ENCODE measurements at regions not wholly inside any gene's neighbourhood (a gene's known extent, or its start where the extent isn't known, plus 50 kb on each side); places are given as distances from the start of the nearest gene placed in this dataset.

- H3K27ac ChIP-seq (ENCODE audit: low read depth in 1 of 2, low read length in 2 of 2) = no peak overlapping the region
- no peak for ATAC-seq (ENCODE audit: low FRiP score)
- no peak for DNase-seq
- H3K4me3 ChIP-seq (ENCODE audit: low read length in 2 of 2) = no peak overlapping the region
- no peaks in the 10 kb centered on the region for H3K9me3 ChIP-seq (ENCODE audit: control insufficient read depth, low read length)
- H3K36me3 ChIP-seq (ENCODE audit: control insufficient read depth in 1 of 2, insufficient read depth in 2 of 2, low read length in 1 of 2) = no peaks in the 10 kb centered on the region
- no peaks in the 10 kb centered on the region for H3K27me3 ChIP-seq (ENCODE audit: control insufficient read depth in 1 of 2, insufficient read depth in 2 of 2, low read length in 1 of 2)
- intact Hi-C loops (cut with DNase I) = no loop called here
- WGBS, 2 donors = 53 to 60% methylated on average over 7 of the region's 7 CpGs
- H3K4me1 ChIP-seq (ENCODE audit: control insufficient read depth in 1 of 2, insufficient read depth in 2 of 2, low read length in 2 of 2) = no peaks in the 10 kb centered on the region
Measured at GRCh38 chr7:50205011-50205410, 99.5 kb upstream of the IKZF1 start.

- Histone ChIP-seq H3K9me3 (ENCODE audit: control insufficient read depth, low read length) (no peaks in the 10 kb centered on the region), H3K27ac (ENCODE audit: low read depth in 1 of 2, low read length in 2 of 2) (no peak overlapping the region), H3K27me3 (ENCODE audit: control insufficient read depth in 1 of 2, insufficient read depth in 2 of 2, low read length in 1 of 2) (no peaks in the 10 kb centered on the region), H3K36me3 (ENCODE audit: control insufficient read depth in 1 of 2, insufficient read depth in 2 of 2, low read length in 1 of 2) (no peaks in the 10 kb centered on the region), H3K4me1 (ENCODE audit: control insufficient read depth in 1 of 2, insufficient read depth in 2 of 2, low read length in 2 of 2) (no peaks in the 10 kb centered on the region), H3K4me3 (ENCODE audit: low read length in 2 of 2) (no peak overlapping the region)
- ATAC-seq (ENCODE audit: low FRiP score) = no peak
- DNase-seq = no peak
- 41 to 59% methylated on average over 5 of the region's 5 CpGs for WGBS, 2 donors
- intact Hi-C loops (cut with DNase I) = no loop called here
Measured at GRCh38 chr7:50204581-50204980, 99.9 kb upstream of the IKZF1 start.

- no peak overlapping the region for H3K27ac ChIP-seq (ENCODE audit: low read depth in 1 of 2, low read length in 2 of 2)
Measured at GRCh38 chr7:50203521-50203920, 101.0 kb upstream of the IKZF1 start.

GRCh38 chr7:50202052-50202555 lies 102.4 kb upstream of the IKZF1 start:
- WGBS, 2 donors = 46 to 69% methylated on average over 1 of the region's 1 CpG
- Histone ChIP-seq H3K4me1 (ENCODE audit: control insufficient read depth in 1 of 2, insufficient read depth in 2 of 2, low read length in 2 of 2) (no peaks in the 10 kb centered on the region), H3K9me3 (ENCODE audit: control insufficient read depth, low read length) (no peaks in the 10 kb centered on the region), H3K27ac (ENCODE audit: low read depth in 1 of 2, low read length in 2 of 2) (no peak overlapping the region), H3K36me3 (ENCODE audit: control insufficient read depth in 1 of 2, insufficient read depth in 2 of 2, low read length in 1 of 2) (no peaks in the 10 kb centered on the region), H3K4me3 (ENCODE audit: low read length in 2 of 2) (no peak overlapping the region), H3K27me3 (ENCODE audit: control insufficient read depth in 1 of 2, insufficient read depth in 2 of 2, low read length in 1 of 2) (no peaks in the 10 kb centered on the region)
- DNase-seq (no peak), ATAC-seq (ENCODE audit: low FRiP score) (no peak)
- intact Hi-C loops (cut with DNase I) = no loop called here

More at GRCh38 chr7:50203521-50203920, 101.0 kb upstream of the IKZF1 start:
- Histone ChIP-seq H3K27me3 (ENCODE audit: control insufficient read depth in 1 of 2, insufficient read depth in 2 of 2, low read length in 1 of 2) (no peaks in the 10 kb centered on the region), H3K4me3 (ENCODE audit: low read length in 2 of 2) (no peak overlapping the region), H3K4me1 (ENCODE audit: control insufficient read depth in 1 of 2, insufficient read depth in 2 of 2, low read length in 2 of 2) (no peaks in the 10 kb centered on the region), H3K36me3 (ENCODE audit: control insufficient read depth in 1 of 2, insufficient read depth in 2 of 2, low read length in 1 of 2) (no peaks in the 10 kb centered on the region), H3K9me3 (ENCODE audit: control insufficient read depth, low read length) (no peaks in the 10 kb centered on the region)
- intact Hi-C loops (cut with DNase I) = no loop called here
- DNase-seq = no peak
- ATAC-seq (ENCODE audit: low FRiP score) = no peak
- WGBS, 2 donors = 65 to 73% methylated on average over 4 of the region's 4 CpGs

GRCh38 chr7:50199824-50200223 lies 104.7 kb upstream of the IKZF1 start:
- no peaks in the 10 kb centered on the region for H3K9me3 ChIP-seq (ENCODE audit: control insufficient read depth, low read length)
- H3K36me3 ChIP-seq (ENCODE audit: control insufficient read depth in 1 of 2, insufficient read depth in 2 of 2, low read length in 1 of 2) = no peaks in the 10 kb centered on the region
- no peak overlapping the region for H3K27ac ChIP-seq (ENCODE audit: low read depth in 1 of 2, low read length in 2 of 2)
- no peaks in the 10 kb centered on the region for H3K27me3 ChIP-seq (ENCODE audit: control insufficient read depth in 1 of 2, insufficient read depth in 2 of 2, low read length in 1 of 2)
- no peaks in the 10 kb centered on the region for H3K4me1 ChIP-seq (ENCODE audit: control insufficient read depth in 1 of 2, insufficient read depth in 2 of 2, low read length in 2 of 2)
- no peak overlapping the region for H3K4me3 ChIP-seq (ENCODE audit: low read length in 2 of 2)
- WGBS, 2 donors = 40 to 43% methylated on average over 5 of the region's 5 CpGs
- intact Hi-C loops (cut with DNase I) = no loop called here
- ATAC-seq (ENCODE audit: low FRiP score) (no peak), DNase-seq (no peak)

GRCh38 chr7:50197549-50197948 lies 104.5 kb upstream of the ZPBP start:
- intact Hi-C loops (cut with DNase I) = no loop called here

GRCh38 chr7:50196719-50197118 lies 103.7 kb upstream of the ZPBP start:
- intact Hi-C loops (cut with DNase I) = no loop called here
- H3K27ac ChIP-seq (ENCODE audit: low read depth in 1 of 2, low read length in 2 of 2) = no peak overlapping the region
- H3K36me3 ChIP-seq (ENCODE audit: control insufficient read depth in 1 of 2, insufficient read depth in 2 of 2, low read length in 1 of 2) = no peaks in the 10 kb centered on the region
- no peaks in the 10 kb centered on the region for H3K9me3 ChIP-seq (ENCODE audit: control insufficient read depth, low read length)
- ATAC-seq (ENCODE audit: low FRiP score) (no peak), DNase-seq (no peak)
- 60 to 68% methylated on average over 3 of the region's 3 CpGs for WGBS, 2 donors
- H3K4me1 ChIP-seq (ENCODE audit: control insufficient read depth in 1 of 2, insufficient read depth in 2 of 2, low read length in 2 of 2) = no peaks in the 10 kb centered on the region
- no peaks in the 10 kb centered on the region for H3K27me3 ChIP-seq (ENCODE audit: control insufficient read depth in 1 of 2, insufficient read depth in 2 of 2, low read length in 1 of 2)
- H3K4me3 ChIP-seq (ENCODE audit: low read length in 2 of 2) = no peak overlapping the region

More at GRCh38 chr7:50197549-50197948, 104.5 kb upstream of the ZPBP start:
- 74 to 77% methylated on average over 9 of the region's 9 CpGs for WGBS, 2 donors
- no peaks in the 10 kb centered on the region for H3K36me3 ChIP-seq (ENCODE audit: control insufficient read depth in 1 of 2, insufficient read depth in 2 of 2, low read length in 1 of 2)
- no peak overlapping the region for H3K4me3 ChIP-seq (ENCODE audit: low read length in 2 of 2)
- no peak for DNase-seq
- no peaks in the 10 kb centered on the region for H3K9me3 ChIP-seq (ENCODE audit: control insufficient read depth, low read length)
- no peak overlapping the region for H3K27ac ChIP-seq (ENCODE audit: low read depth in 1 of 2, low read length in 2 of 2)
- no peak for ATAC-seq (ENCODE audit: low FRiP score)
- H3K27me3 ChIP-seq (ENCODE audit: control insufficient read depth in 1 of 2, insufficient read depth in 2 of 2, low read length in 1 of 2) = no peaks in the 10 kb centered on the region
- no peaks in the 10 kb centered on the region for H3K4me1 ChIP-seq (ENCODE audit: control insufficient read depth in 1 of 2, insufficient read depth in 2 of 2, low read length in 2 of 2)

GRCh38 chr7:50190776-50191175 lies 97.7 kb upstream of the ZPBP start:
- H3K4me3 ChIP-seq (ENCODE audit: low read length in 2 of 2) = no peak overlapping the region
- intact Hi-C loops (cut with DNase I) = no loop called here
- no peaks in the 10 kb centered on the region for H3K4me1 ChIP-seq (ENCODE audit: control insufficient read depth in 1 of 2, insufficient read depth in 2 of 2, low read length in 2 of 2)
- no peak overlapping the region for H3K27ac ChIP-seq (ENCODE audit: low read depth in 1 of 2, low read length in 2 of 2)
- DNase-seq (no peak), ATAC-seq (ENCODE audit: low FRiP score) (no peak)
- H3K36me3 ChIP-seq (ENCODE audit: control insufficient read depth in 1 of 2, insufficient read depth in 2 of 2, low read length in 1 of 2) = no peaks in the 10 kb centered on the region
- WGBS, 2 donors = 13 to 19% methylated on average over 1 of the region's 1 CpG
- no peaks in the 10 kb centered on the region for H3K27me3 ChIP-seq (ENCODE audit: control insufficient read depth in 1 of 2, insufficient read depth in 2 of 2, low read length in 1 of 2)
- H3K9me3 ChIP-seq (ENCODE audit: control insufficient read depth, low read length) = no peaks in the 10 kb centered on the region

- Histone ChIP-seq H3K36me3 (ENCODE audit: control insufficient read depth in 1 of 2, insufficient read depth in 2 of 2, low read length in 1 of 2) (no peaks in the 10 kb centered on the region), H3K4me1 (ENCODE audit: control insufficient read depth in 1 of 2, insufficient read depth in 2 of 2, low read length in 2 of 2) (no peaks in the 10 kb centered on the region), H3K27me3 (ENCODE audit: control insufficient read depth in 1 of 2, insufficient read depth in 2 of 2, low read length in 1 of 2) (no peaks in the 10 kb centered on the region), H3K4me3 (ENCODE audit: low read length in 2 of 2) (no peak overlapping the region), H3K27ac (ENCODE audit: low read depth in 1 of 2, low read length in 2 of 2) (no peak overlapping the region), H3K9me3 (ENCODE audit: control insufficient read depth, low read length) (no peaks in the 10 kb centered on the region)
- WGBS, 2 donors = 70 to 71% methylated on average over 2 of the region's 2 CpGs
- intact Hi-C loops (cut with DNase I) = no loop called here
- DNase-seq (no peak), ATAC-seq (ENCODE audit: low FRiP score) (no peak)
Measured at GRCh38 chr7:50189371-50189770, 96.3 kb upstream of the ZPBP start.
